Fibroblast of mammary gland (primary cell): ENCODE measurements at regions not wholly inside any gene's neighbourhood (a gene's known extent, or its start where the extent isn't known, plus 50 kb on each side); places are given as distances from the start of the nearest gene placed in this dataset.

Experiments used
- DNase-seq: peaks from one replicate; pipeline ENCODE4 v3.0.0-alpha.2; 2010; ENCODE audit warnings: low read depth
- H3K4me3 ChIP-seq: 2 replicates; pipeline ENCODE4 v1.5.1; 2011; ENCODE audit warnings: low read depth, mild to moderate bottlenecking, low read length, moderate library complexity; ENCODE audit not compliant: control insufficient read depth
- TF ChIP-seq, protein P1 (sequence below): conservative IDR thresholded peaks from 2 replicates; pipeline ENCODE4 v1.5.1; 2011; ENCODE audit warnings: low read depth, low read length, inconsistent platforms; ENCODE audit not compliant: control insufficient read depth, insufficient read depth

- DNase-seq, result no peak
- no peak overlapping the region for H3K4me3 ChIP-seq
- TF ChIP-seq, protein P1, sequence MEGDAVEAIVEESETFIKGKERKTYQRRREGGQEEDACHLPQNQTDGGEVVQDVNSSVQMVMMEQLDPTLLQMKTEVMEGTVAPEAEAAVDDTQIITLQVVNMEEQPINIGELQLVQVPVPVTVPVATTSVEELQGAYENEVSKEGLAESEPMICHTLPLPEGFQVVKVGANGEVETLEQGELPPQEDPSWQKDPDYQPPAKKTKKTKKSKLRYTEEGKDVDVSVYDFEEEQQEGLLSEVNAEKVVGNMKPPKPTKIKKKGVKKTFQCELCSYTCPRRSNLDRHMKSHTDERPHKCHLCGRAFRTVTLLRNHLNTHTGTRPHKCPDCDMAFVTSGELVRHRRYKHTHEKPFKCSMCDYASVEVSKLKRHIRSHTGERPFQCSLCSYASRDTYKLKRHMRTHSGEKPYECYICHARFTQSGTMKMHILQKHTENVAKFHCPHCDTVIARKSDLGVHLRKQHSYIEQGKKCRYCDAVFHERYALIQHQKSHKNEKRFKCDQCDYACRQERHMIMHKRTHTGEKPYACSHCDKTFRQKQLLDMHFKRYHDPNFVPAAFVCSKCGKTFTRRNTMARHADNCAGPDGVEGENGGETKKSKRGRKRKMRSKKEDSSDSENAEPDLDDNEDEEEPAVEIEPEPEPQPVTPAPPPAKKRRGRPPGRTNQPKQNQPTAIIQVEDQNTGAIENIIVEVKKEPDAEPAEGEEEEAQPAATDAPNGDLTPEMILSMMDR, result no peak
Observed at GRCh38 chr10:128514536-128514935, 388.3 kb upstream of the MKI67 start.

DNA sequence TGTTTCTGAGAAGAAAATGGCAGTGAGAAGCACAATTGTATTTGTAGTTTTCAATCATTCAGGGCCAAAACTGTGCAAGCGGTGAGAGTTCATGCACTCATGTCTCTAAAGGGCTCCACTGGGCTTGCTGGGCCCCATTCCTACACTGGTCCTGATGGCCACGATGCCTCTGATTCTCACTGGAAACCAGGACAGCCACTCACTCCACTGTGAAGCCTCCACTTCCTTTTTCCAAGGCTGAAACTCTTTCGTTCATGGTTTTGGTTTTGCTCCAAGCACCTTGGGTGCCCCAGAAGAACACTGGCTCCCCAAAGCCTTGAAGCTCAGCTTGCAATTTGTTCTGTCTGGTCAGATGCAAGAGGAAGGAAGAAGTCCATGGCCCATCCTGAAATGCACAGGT, 390.0 kb upstream of the MKI67 start:
- no peak overlapping the region for H3K4me3 ChIP-seq
- TF ChIP-seq, protein P1, result no peak
- no peak for DNase-seq

- DNase-seq, result no peak
- TF ChIP-seq, protein P1, result no peak
- H3K4me3 ChIP-seq, result no peak overlapping the region
Observed at GRCh38 chr10:128517167-128517566, 390.9 kb upstream of the MKI67 start.

GRCh38 chr10:128518000-128518399, 391.8 kb upstream of the MKI67 start:
- DNase-seq, result no peak
- TF ChIP-seq, protein P1, result no peak
- no peak overlapping the region for H3K4me3 ChIP-seq

DNA sequence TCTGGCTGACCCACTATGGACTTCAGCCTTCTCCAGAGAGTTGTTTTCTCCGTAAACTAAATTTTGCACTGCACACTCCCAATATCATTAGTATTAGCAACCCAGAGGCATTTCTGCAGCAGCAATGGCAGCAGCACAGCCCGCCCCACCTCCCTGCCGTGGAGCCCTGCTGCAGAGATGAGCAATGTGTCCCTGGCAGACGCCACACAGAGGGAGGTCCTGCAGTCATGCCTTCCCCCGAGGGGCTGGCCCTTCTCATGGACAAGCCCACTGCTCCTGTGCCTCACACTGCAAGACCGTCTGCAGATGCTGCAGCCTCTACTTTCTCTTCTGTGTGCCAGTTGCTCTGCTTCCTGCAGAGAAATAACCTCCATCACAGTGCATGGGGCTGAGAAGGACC, 393.4 kb upstream of the MKI67 start:
- DNase-seq, result no peak
- no peak overlapping the region for H3K4me3 ChIP-seq
- TF ChIP-seq, protein P1, result no peak

GRCh38 chr10:128520211-128520815, 394.1 kb upstream of the MKI67 start:
- no peak for DNase-seq
- H3K4me3 ChIP-seq, result no peak overlapping the region
- TF ChIP-seq, protein P1, result no peak
